ENCODE measurements at regions not wholly inside any gene's neighbourhood (a gene's known extent, or its start where the extent isn't known, plus 50 kb on each side); places are given as distances from the start of the nearest gene placed in this dataset.

GRCh38 chr4:66202870-66203269 lies 532.6 kb upstream of the EPHA5 start:
- TF ChIP-seq, protein P1, sequence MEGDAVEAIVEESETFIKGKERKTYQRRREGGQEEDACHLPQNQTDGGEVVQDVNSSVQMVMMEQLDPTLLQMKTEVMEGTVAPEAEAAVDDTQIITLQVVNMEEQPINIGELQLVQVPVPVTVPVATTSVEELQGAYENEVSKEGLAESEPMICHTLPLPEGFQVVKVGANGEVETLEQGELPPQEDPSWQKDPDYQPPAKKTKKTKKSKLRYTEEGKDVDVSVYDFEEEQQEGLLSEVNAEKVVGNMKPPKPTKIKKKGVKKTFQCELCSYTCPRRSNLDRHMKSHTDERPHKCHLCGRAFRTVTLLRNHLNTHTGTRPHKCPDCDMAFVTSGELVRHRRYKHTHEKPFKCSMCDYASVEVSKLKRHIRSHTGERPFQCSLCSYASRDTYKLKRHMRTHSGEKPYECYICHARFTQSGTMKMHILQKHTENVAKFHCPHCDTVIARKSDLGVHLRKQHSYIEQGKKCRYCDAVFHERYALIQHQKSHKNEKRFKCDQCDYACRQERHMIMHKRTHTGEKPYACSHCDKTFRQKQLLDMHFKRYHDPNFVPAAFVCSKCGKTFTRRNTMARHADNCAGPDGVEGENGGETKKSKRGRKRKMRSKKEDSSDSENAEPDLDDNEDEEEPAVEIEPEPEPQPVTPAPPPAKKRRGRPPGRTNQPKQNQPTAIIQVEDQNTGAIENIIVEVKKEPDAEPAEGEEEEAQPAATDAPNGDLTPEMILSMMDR (IDR thresholded peaks at IDR 0.05) = no peak
- TF ChIP-seq POLR2AphosphoS5 (IDR thresholded peaks at IDR 0.05; ENCODE audit: low read depth, low read length) = no peak
- TF ChIP-seq NRF1 (IDR thresholded peaks at IDR 0.05; ENCODE audit: low read depth, low read length) = no peak
- no peak for TF ChIP-seq RAD21 (IDR thresholded peaks at IDR 0.05; ENCODE audit: low read length)
- no peak for TF ChIP-seq EZH2phosphoT487 (IDR thresholded peaks at IDR 0.05; ENCODE audit: borderline replicate concordance, low read depth)
- no peak for TF ChIP-seq SMC3 (IDR thresholded peaks at IDR 0.05; ENCODE audit: low read depth, low read length)
- TF ChIP-seq SIN3A (IDR thresholded peaks at IDR 0.05; ENCODE audit: borderline replicate concordance, low read depth, low read length) = no peak
- TF ChIP-seq EP300 (IDR thresholded peaks at IDR 0.05; ENCODE audit: borderline replicate concordance in 1 of 2, low read depth in 1 of 2, low read length in 1 of 2) = no peak

Measured in SK-N-SH (cell line).